PFSK-1 (cell line): ENCODE measurements at regions not wholly inside any gene's neighbourhood (a gene's known extent, or its start where the extent isn't known, plus 50 kb on each side); places are given as distances from the start of the nearest gene placed in this dataset.

ENCODE experiments used
- FOXP2 ChIP-seq: optimal IDR thresholded peaks from 2 replicates; pipeline ENCODE3; 2011; ENCODE audit warnings: borderline replicate concordance, control low read depth, inconsistent platforms; ENCODE audit not compliant: insufficient read depth; ENCODE audit errors: extremely low read length, extremely low read depth
- POLR2AphosphoS5 ChIP-seq: IDR thresholded peaks from 2 replicates; pipeline ENCODE4 v1.6.1; 2012; ENCODE audit warnings: low read depth, mild to moderate bottlenecking, control low read depth, low read length, moderate library complexity
- REST ChIP-seq, 2 experiments: IDR thresholded peaks; 2 replicates each; pipeline versions ENCODE4 v1.6.1 to v1.8.0; 2011 to 2012; ENCODE audit warnings: low read depth in 2 of 2, low read length in 2 of 2, control low read depth in 1 of 2, inconsistent platforms in 1 of 2, mild to moderate bottlenecking in 1 of 2, moderate library complexity in 1 of 2; ENCODE audit not compliant: insufficient read depth in 1 of 2
- SIN3A ChIP-seq: IDR thresholded peaks from 2 replicates; pipeline ENCODE4 v1.6.1; 2012; ENCODE audit warnings: mild to moderate bottlenecking, low read length, moderate library complexity, borderline replicate concordance; ENCODE audit not compliant: insufficient read depth
- TAF1 ChIP-seq: IDR thresholded peaks from 2 replicates; pipeline ENCODE4 v1.6.1; 2012; ENCODE audit warnings: low read length, control low read depth, borderline replicate concordance; ENCODE audit not compliant: insufficient read depth

- TF ChIP-seq POLR2AphosphoS5 (no peak), REST (IDR thresholded peaks at IDR 0.05; ENCODE audit: insufficient read depth in 1 of 2, low read depth in 2 of 2, low read length in 2 of 2) (no peak), TAF1 (no peak), SIN3A (no peak), FOXP2 (no peak)
These were observed 266.7 kb upstream of the RAB4A start for GRCh38 chr1:229004066-229004833.

- TF ChIP-seq TAF1 (no peak), SIN3A (no peak), POLR2AphosphoS5 (no peak), FOXP2 (no peak), REST (IDR thresholded peaks at IDR 0.05; ENCODE audit: insufficient read depth in 1 of 2, low read depth in 2 of 2, low read length in 2 of 2) (no peak)
These were observed 265.8 kb upstream of the RAB4A start for GRCh38 chr1:229005097-229005496.

- TF ChIP-seq FOXP2 (no peak), TAF1 (no peak), SIN3A (no peak), REST (IDR thresholded peaks at IDR 0.05; ENCODE audit: insufficient read depth in 1 of 2, low read depth in 2 of 2, low read length in 2 of 2) (no peak), POLR2AphosphoS5 (no peak)
These were observed 265.4 kb upstream of the RAB4A start for GRCh38 chr1:229005556-229005955.

GRCh38 chr1:229006121-229006870, 264.6 kb upstream of the RAB4A start:
- no peak for TF ChIP-seq POLR2AphosphoS5
- no peak for TF ChIP-seq FOXP2
- TF ChIP-seq REST (IDR thresholded peaks at IDR 0.05; ENCODE audit: insufficient read depth in 1 of 2, low read depth in 2 of 2, low read length in 2 of 2), result no peak
- TF ChIP-seq TAF1, result no peak
- TF ChIP-seq SIN3A, result no peak
